ENCODE measurements at regions not wholly inside any gene's neighbourhood (a gene's known extent, or its start where the extent isn't known, plus 50 kb on each side); places are given as distances from the start of the nearest gene placed in this dataset.

GRCh38 chr6:81666481-81666880, 86.0 kb downstream of the TENT5A start:
- H3K9me3 ChIP-seq (ENCODE audit: control insufficient read depth, insufficient read depth, low read length) = no peaks in the 10 kb centered on the region
- no peaks in the 10 kb centered on the region for H3F3A ChIP-seq (ENCODE audit: control insufficient read depth, insufficient read depth)
- H3K27ac ChIP-seq (ENCODE audit: low read depth, low read length) = no peak overlapping the region
- no peaks in the 10 kb centered on the region for H3K79me2 ChIP-seq (ENCODE audit: control insufficient read depth, low read length)
- no peaks in the 10 kb centered on the region for H4K20me1 ChIP-seq (ENCODE audit: control insufficient read depth, insufficient read depth, low read depth, low read length)
- H3K4me1 ChIP-seq (ENCODE audit: control insufficient read depth, low read length) = no peaks in the 10 kb centered on the region
- H3K4me3 ChIP-seq (ENCODE audit: low read length) = no peak overlapping the region
- no peaks in the 10 kb centered on the region for H3K36me3 ChIP-seq (ENCODE audit: control insufficient read depth, low read length)
- no peak for TF ChIP-seq EZH2phosphoT487 (IDR thresholded peaks at IDR 0.05; ENCODE audit: borderline replicate concordance, low read length)
- TF ChIP-seq CTCF (IDR thresholded peaks at IDR 0.05; ENCODE audit: low read depth, low read length, poor library complexity, severe bottlenecking) = no peak
- H3K9me2 ChIP-seq (replicated peaks; ENCODE audit: control insufficient read depth, low read length) = no peaks in the 10 kb centered on the region
- H3K4me2 ChIP-seq (ENCODE audit: low read length) = no peak overlapping the region
- no peaks in the 10 kb centered on the region for H3K27me3 ChIP-seq (ENCODE audit: control insufficient read depth, low read length)

- Histone ChIP-seq H3K79me2 (ENCODE audit: control insufficient read depth, low read length) (no peaks in the 10 kb centered on the region), H3K4me3 (ENCODE audit: low read length) (no peak overlapping the region), H4K20me1 (ENCODE audit: control insufficient read depth, insufficient read depth, low read depth, low read length) (no peaks in the 10 kb centered on the region), H3K4me2 (ENCODE audit: low read length) (no peak overlapping the region), H3K9me2 (replicated peaks; ENCODE audit: control insufficient read depth, low read length) (no peaks in the 10 kb centered on the region), H3K27ac (ENCODE audit: low read depth, low read length) (no peak overlapping the region), H3K27me3 (ENCODE audit: control insufficient read depth, low read length) (no peaks in the 10 kb centered on the region), H3K9me3 (ENCODE audit: control insufficient read depth, insufficient read depth, low read length) (no peaks in the 10 kb centered on the region), H3K36me3 (ENCODE audit: control insufficient read depth, low read length) (no peaks in the 10 kb centered on the region), H3F3A (ENCODE audit: control insufficient read depth, insufficient read depth) (no peaks in the 10 kb centered on the region), H3K4me1 (ENCODE audit: control insufficient read depth, low read length) (no peaks in the 10 kb centered on the region)
- TF ChIP-seq EZH2phosphoT487 (IDR thresholded peaks at IDR 0.05; ENCODE audit: borderline replicate concordance, low read length) = no peak
- no peak for TF ChIP-seq CTCF (IDR thresholded peaks at IDR 0.05; ENCODE audit: low read depth, low read length, poor library complexity, severe bottlenecking)
Measured at GRCh38 chr6:81656231-81656630, 96.2 kb downstream of the TENT5A start.

GRCh38 chr6:81655696-81656095, 96.8 kb downstream of the TENT5A start:
- TF ChIP-seq CTCF (IDR thresholded peaks at IDR 0.05; ENCODE audit: low read depth, low read length, poor library complexity, severe bottlenecking) (no peak), EZH2phosphoT487 (IDR thresholded peaks at IDR 0.05; ENCODE audit: borderline replicate concordance, low read length) (no peak)
- H3K27ac ChIP-seq (ENCODE audit: low read depth, low read length) = no peak overlapping the region
- H3K4me2 ChIP-seq (ENCODE audit: low read length) = no peak overlapping the region
- no peaks in the 10 kb centered on the region for H3F3A ChIP-seq (ENCODE audit: control insufficient read depth, insufficient read depth)
- H3K4me1 ChIP-seq (ENCODE audit: control insufficient read depth, low read length) = no peaks in the 10 kb centered on the region
- H3K9me3 ChIP-seq (ENCODE audit: control insufficient read depth, insufficient read depth, low read length) = no peaks in the 10 kb centered on the region
- no peaks in the 10 kb centered on the region for H3K9me2 ChIP-seq (replicated peaks; ENCODE audit: control insufficient read depth, low read length)
- H3K79me2 ChIP-seq (ENCODE audit: control insufficient read depth, low read length) = no peaks in the 10 kb centered on the region
- no peaks in the 10 kb centered on the region for H4K20me1 ChIP-seq (ENCODE audit: control insufficient read depth, insufficient read depth, low read depth, low read length)
- no peaks in the 10 kb centered on the region for H3K27me3 ChIP-seq (ENCODE audit: control insufficient read depth, low read length)
- H3K4me3 ChIP-seq (ENCODE audit: low read length) = no peak overlapping the region
- no peaks in the 10 kb centered on the region for H3K36me3 ChIP-seq (ENCODE audit: control insufficient read depth, low read length)

GRCh38 chr6:81648502-81648901, 104.0 kb downstream of the TENT5A start:
- Histone ChIP-seq H3K4me2 (ENCODE audit: low read length) (no peak overlapping the region), H3F3A (ENCODE audit: control insufficient read depth, insufficient read depth) (no peaks in the 10 kb centered on the region), H3K9me2 (replicated peaks; ENCODE audit: control insufficient read depth, low read length) (no peaks in the 10 kb centered on the region), H3K27me3 (ENCODE audit: control insufficient read depth, low read length) (no peaks in the 10 kb centered on the region), H3K36me3 (ENCODE audit: control insufficient read depth, low read length) (no peaks in the 10 kb centered on the region), H4K20me1 (ENCODE audit: control insufficient read depth, insufficient read depth, low read depth, low read length) (no peaks in the 10 kb centered on the region), H3K4me1 (ENCODE audit: control insufficient read depth, low read length) (no peaks in the 10 kb centered on the region), H3K27ac (ENCODE audit: low read depth, low read length) (no peak overlapping the region), H3K9me3 (ENCODE audit: control insufficient read depth, insufficient read depth, low read length) (no peaks in the 10 kb centered on the region), H3K4me3 (ENCODE audit: low read length) (no peak overlapping the region), H3K79me2 (ENCODE audit: control insufficient read depth, low read length) (no peaks in the 10 kb centered on the region)
- no peak for TF ChIP-seq CTCF (IDR thresholded peaks at IDR 0.05; ENCODE audit: low read depth, low read length, poor library complexity, severe bottlenecking)
- TF ChIP-seq EZH2phosphoT487 (IDR thresholded peaks at IDR 0.05; ENCODE audit: borderline replicate concordance, low read length) = no peak

Data from DOHH2 (cell line).